ENCODE measurements at regions not wholly inside any gene's neighbourhood (a gene's known extent, or its start where the extent isn't known, plus 50 kb on each side); places are given as distances from the start of the nearest gene placed in this dataset.

DNA sequence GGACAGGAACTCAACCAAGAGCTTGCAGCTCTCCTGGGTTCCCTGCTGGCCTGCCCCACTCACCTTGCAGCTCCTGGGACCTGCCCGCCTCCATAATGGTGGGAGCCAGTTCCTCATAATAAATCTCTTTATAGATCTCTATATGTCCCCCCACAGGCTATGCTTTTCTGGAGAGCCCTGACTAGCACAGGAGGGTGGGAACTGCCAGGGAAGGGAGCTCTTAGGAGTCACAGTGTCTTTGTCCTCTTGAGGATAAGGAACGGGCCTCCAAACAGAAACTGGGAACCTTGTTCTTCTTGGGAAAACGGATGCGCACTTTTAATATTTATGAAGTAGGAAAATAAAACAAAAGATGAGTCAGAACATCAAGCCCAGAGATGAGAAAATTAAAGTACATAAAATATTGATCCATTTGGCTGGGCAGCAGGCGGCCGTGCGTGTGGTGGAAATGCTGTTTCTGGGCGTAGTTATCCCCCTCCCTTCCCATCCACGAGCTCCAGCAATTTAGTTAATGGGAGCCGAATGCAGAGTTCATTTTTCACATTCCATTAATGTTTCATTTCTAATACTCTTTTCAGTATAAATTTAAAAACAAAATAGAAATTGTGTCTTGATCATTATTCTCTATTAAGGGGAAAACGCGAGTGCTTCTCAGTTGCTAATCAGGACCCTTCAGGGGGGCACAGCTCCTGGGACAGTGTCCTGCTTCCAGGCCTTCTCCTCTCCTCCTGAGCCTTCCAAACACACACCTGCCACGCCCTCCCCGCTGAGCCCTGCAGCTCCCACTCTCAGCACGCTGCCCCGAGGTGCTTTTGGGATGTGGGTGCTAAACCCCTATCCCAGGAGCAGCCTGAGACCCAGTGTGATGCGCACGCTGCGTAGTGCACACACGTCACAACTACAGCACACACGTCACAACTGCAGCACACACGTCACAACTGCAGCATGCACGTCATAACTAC lies 323.3 kb upstream of the AJAP1 start:
- no peak for DNase-seq

DNA sequence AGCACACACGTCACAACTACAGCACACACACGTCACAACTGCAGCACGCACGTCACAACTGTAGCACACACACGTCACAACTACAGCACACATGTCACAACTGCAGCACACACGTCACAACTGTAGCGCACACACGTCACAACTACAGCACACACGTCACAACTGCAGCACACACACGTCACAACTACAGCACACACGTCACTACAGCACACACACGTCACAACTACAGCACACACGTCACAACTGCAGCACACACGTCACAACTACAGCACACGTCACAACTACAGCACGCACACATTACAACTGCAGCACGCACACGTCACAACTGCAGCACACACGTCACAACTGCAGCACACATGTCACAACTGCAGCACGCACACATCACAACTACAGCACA lies 322.6 kb upstream of the AJAP1 start:
- no peak for DNase-seq

DNA sequence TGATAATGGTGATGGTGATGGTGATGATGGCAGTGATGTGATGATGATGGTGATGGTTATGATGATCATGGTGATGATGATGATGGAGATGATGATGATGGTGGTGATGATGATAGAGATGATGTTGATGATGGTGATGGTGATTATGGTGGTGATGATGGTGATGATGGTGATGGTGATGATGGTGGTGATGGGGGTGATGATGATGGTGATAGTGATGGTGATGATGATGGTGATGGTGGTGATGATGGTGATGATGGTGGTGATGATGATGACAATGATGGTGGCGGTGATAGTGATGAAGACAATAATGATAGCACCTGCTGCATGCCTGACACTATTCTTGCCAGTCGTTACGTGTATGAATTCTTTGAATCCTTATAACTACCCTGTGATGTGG lies 317.9 kb upstream of the AJAP1 start:
- DNase-seq = no peak

DNA sequence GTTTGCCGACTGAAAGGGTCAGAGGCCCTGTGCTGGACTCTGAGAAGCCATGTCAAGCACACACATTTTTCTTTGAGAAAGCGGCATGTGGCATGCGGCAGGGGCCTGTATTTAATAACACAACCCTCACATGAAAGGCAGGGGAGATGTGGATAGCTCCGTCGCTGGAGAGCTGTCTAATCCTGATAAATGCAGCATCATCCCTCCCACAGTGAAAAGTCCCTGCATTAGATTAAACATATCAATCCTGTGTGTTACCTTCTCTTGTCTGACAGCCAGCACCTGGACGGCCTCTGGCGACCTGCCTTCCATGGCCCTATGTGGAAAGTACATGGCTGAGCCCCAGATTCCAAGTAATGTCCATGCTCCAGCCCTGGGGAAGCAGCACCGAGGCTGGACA lies 313.0 kb upstream of the AJAP1 start:
- DNase-seq = no peak

DNA sequence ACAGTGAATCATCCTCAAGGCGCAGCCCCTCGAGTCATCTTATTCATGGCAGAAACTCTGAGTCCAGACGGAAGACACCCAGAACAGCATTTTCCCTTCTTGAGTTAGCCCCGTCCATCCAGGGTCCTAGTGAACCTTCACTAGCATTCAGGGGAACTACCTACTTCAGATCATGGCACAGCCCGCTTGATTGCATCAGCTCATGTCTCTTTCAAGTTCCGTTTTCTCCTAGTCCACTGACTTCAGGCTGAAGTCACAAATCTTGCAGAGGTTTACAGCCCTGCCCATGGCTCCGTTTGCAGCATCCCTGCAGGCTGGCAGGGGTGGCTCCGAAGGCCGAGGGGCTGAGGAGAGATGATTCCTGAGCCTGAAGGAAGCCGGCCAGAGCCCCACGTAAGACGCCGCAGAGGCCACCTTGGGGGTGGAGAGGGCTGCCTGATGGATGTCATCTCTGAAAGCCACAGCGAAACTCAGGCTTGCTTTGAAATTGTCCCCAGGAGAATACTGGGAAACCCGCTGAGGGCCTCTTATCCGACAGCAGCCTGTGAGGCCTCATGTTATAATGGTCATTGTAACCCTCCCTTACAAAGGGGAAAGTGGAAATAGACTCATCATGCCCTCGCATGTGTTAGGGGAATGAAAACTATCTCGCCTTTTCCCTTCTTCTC lies 310.2 kb upstream of the AJAP1 start:
- no peak for DNase-seq

DNA sequence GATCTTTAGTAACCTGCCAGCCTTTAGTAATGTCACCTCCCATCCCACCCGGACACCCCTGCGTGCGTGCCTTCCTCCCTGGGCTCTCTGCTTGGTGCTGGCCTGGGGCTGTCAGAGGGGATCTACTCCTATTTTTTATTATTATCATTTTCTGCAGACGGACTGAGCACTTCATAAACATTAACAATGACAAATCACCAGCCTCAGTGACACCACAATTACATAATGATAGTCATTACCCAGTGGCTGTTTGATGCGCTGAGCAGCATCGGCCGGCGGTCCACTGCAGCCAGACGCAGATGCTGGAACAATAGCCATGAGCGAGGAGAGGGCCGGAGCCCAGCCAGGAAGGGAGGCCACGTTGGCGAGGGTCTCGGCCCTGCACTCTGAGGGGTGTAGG lies 309.3 kb upstream of the AJAP1 start:
- DNase-seq = no peak

DNA sequence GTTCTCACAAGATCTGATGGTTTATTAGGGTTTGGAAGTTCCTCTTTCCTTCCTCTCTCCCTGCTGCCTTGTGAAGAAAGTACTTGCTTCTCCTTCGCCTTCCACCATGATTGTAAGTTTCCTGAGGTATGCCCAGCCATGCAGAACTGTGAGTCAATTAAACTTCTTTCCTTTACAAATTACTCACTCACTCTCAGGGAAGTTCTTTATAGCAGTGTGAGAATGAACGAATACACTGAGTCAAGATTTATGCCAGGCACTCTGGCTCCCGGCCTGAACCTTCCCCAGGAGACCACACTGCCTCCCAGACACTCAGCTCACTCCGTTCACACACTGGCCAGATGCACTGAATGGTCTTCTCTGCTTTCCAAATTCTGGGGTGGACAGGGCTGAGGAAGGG lies 308.3 kb upstream of the AJAP1 start:
- no peak for DNase-seq

DNA sequence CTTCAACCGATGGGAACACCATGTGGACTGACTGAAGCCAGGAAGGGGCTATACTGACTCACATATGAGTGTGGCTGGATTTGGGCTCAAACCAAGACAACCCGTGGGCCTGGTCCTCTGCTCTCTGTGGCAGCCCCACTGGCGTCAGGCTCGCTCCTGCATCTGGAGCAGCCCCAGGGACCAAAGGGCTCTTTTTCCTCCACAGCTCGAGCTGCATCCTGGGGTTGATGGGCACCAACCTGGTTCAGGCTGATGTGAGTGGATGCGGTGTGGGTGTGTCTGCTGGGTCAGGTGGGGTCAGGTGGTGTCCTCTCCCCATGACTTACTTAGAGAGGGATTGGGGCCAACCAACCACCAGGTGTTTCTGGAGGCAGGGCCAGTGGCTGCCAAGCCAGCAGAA lies 303.0 kb upstream of the AJAP1 start:
- no peak for DNase-seq

DNA sequence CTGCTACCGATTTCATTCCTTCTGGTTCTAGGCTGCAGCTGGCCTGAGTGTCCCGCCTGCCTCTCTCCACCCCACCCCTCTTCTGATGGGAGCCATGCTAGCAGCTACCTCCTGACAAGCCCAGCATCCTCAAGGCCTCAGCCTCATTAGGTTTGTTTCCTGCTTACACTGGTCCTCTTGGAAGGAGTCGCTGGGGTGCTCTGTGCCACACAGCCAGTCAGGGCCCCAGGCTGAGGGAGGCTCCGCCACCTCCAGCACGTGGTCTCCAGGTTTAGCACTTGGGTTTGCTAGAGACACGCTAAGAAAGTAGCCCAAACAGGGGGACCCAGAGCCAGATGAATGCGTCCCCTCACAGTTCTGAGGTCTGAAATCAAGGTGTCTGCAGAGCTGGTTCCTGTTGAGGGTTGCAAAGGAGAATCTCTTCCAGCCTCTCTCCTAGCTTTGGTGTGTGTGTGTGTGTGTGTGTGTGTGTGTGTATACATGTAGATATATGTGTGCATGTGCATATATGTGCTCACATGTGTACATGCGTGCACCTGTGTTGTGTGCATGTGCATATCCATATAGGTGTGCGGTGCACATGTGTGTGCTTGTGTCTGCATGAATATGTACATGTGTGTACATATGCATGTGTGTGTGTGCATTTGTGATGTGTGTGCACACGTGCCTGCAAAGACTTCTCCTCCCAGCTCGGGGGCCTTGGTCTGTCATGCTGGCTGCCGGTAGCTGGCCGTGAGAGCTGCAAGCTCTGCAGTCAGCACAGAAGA lies 301.1 kb upstream of the AJAP1 start:
- no peak for DNase-seq

DNA sequence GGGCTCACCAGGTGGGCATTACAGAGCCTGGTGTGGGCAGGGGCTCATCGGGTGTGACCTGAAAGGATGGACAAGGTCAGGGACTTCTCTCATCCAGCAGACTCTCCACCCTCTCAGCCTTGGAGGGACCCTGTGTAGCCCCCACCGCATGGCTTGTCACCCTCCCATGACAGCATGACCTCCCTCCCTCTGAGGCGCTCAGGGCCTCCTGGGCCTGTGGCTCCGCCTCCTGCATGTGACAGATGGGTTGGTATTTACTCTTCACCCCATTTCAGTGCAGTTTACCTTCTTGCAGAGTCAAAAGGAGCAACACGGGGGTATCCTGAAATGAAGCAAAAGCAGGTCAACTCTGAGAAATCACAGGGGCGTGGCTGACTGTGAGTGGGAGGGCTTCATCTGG lies 298.6 kb upstream of the AJAP1 start:
- DNase-seq = no peak

DNA sequence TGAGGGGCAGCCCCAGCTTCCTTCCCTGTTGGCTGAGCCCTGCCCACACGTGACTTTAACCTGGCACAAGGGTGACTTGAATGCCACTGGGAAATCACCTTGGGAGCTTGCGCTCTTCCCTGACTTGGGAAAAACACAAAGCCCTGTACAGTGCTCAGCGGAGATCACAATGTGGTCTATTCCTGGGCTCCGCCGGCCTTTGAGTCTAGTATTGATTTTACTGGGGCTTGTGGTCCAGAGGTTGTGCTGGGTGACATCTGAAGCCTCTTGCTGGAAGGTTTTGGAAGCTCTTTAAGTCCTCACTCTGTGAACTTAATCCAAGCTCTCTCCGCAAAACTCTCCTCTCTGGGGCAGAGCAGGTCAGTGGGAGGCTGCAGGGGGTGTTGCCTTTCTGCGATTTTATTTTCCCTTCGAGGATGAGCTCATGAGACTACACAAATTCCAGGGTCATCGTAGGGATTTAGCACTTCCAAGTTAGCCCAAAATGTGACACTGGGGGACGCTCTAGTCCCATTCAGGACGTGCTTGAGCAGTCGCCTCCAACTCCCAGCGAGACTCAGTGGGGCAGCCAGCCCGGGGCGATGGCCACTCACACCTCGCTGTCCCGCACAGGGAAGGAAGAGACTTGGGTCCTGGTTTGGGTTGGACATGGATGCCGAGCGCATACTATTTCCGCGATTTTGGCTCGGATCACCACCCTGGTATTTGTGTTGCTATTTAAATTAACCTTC lies 291.9 kb upstream of the AJAP1 start:
- DNase-seq = no peak

DNA sequence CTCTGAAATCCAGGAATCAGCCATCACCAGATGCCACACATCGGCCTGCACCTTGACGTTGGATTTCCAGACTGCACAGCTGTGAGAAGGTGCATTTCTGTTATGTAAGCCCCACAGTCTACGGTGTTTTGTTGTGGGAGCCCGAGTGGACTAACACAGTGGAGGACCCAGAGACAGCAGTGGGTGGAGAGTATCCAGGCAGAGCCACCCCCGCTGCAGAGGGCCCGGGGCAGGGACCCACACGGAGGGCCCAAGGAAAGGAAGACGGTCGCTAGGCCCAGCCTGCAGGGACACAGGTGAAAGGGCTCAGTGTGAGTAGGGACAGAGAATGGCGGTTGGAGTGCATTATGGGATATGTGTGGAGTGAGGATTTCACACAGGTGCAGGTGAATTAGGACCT lies 288.3 kb upstream of the AJAP1 start:
- no peak for DNase-seq

DNA sequence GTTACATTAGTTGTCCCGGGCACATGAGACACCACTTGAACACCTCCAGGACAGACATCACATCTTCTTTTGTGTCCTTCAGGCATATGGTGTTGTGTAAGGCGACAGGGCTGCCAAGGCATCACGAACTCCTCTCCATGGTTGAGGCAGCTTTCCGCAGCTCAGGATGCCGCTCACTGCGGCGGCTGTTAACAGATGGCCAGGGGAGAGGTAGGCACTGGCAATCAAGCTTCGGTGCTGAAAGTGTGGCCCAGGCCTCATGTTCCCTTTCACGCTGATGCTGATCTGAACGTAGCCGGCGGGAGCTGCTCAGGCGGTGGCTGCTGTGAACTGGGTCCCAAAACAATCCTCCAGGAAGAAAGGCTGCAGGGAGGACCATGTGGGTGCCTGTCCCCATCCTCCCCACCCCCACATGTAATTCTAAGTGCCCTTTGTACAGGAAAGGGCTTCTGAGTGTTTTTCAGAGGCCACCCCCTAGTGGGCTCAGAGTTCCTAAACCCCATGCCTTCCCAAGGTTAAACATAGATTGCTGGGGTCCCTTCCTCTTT lies 287.1 kb upstream of the AJAP1 start:
- DNase-seq = no peak

DNA sequence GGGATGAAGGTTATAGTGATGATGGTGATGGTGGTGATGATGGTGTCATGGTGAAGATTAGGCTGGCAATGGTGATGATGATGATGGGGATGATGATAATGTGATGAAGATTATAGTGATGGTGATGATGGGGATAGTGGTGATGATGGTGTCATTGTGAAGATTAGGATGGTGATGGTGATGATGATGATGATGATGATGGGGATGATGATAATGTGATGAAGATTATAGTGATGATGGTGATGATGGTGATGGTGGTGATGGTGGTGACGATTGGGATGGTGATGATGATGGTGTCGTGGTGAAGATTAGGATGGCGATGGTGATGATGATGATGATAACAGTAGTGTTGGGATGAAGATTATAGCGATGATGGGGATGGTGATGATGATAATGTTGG lies 285.1 kb upstream of the AJAP1 start:
- DNase-seq = no peak

DNA sequence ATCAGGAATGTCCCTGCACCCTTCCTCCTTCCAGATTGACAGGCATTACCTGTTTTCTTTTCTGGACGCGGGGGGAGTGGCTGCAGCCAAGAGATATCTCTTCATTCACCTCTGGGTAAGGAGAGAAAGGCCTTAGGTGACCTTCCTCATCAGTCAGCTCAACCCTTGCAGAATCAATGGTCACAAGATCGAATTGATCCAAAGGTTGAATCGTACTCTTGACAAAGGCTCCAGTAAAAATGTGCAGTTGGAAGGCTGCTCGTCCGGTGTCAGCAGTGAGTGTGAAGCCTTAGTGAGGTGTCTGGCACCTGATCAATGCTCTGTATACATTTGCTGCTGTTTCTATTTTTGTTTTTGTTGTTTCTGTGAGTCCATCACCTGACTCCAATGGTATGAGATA lies 282.6 kb upstream of the AJAP1 start:
- DNase-seq = no peak

DNA sequence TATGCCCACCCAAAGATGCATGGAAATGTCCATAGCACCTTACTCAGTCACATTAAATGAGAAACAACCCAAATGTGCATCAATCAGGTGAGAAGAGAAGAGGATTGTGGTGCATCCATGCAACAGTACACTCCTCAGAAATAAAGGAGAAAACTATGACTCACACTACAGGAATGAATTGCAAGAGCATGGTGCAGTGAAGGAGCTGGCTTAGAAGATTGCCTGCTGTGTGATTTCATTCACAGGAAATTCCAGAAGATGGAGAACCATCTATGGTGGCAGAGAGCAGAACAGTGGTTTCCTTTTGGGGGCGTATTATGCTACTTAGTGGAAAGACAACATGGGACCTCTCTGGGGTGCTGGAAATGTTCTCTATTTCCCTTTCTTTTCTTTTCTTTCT lies 278.6 kb upstream of the AJAP1 start:
- DNase-seq = no peak

DNA sequence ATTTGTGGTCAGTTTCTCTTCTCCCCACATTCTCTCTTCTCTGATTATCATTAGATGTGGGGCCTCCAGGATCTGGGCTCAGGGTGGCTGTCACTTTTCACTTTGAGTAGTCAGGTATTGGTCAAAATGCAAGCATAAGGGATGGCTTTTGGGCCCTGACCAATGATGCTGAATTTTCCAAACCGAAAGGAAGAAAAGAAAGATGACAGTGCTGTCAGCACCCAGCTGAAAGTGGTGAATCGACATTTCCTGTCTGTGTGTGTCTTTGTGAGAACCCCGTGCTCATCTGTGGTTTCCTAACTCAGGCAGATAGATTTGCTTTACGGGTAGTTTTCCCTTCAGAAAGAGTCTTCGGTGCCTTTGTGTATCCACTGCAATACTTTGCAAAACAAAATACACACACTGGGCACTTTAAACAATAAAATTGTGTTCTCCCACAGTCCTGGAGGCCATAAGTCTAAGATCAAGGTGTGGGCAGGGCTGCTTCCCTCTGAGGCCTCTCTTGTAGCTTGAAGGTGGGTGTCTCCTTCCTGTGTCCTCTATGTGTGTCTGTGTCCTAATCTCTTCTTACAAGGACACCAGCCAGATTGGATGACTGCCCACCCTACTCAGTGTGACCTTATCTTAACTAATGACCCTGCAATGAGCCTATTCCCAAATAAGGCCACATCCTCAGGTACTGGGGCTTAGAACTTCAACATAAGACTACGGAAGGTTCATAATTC lies 274.8 kb upstream of the AJAP1 start:
- no peak for DNase-seq

DNA sequence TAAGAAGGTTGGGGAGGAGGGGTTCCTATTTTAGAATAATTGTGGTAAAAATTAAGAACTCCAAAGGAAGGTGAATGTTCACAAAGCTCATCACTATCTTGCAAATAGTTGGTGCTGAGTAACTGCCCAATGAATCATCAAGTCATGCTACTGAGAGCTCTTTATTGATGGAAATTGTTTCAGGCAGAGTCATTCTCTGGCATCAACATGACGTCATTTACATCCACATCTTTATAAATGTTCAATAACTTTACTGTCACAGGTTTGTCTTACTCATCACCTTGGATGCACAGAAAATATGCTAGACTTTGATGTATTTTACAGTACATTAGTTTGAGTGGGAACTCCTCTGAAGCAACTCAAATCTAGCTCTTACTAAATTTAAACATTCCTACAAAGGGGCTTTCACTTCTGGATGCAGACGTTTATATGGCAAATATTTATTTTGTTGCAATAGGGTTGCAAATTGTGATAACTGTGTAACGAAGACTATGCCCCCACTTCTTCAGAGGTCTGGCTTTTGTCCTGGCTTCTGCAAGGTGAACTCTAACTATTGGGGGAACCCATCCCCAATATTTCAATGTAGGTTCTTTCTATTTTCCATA lies 273.7 kb upstream of the AJAP1 start:
- no peak for DNase-seq

DNA sequence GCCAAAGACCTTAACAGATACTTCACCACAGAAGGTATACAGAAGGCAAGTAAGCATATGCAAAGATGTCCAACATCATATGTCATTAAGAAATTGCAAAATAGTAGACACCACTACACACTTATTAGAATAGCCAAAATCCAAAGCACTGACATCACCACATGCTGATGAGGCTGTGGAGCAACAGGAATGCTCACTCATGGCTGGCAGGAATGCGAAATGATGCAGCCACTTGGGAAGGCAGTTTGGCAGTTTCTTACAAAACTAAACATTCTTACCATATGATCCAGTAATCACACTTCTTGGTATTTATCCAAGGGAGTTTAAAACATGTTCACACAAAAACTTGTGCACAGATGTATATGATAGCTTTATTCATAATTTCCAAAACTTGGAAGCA lies 261.2 kb upstream of the AJAP1 start:
- DNase-seq = no peak

DNA sequence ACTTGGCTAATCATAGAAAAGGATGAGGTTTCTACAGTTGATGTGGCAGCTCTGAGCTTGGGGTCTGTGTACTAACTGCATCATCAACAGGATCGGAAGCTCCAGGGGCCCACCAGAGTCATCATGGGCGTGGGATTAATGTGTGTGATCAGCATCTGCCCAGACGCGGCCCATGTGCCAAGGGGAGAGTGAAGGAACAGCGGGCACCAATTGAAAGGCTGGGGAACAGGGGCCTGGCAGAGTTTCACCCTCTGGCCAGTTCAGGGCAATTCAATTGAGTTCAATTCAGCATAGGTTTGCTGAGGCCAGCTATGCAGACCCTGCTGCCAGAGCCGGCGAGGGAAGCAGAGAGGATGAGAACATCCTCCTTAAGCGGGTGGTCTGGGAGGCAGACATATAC lies 260.0 kb upstream of the AJAP1 start:
- no peak for DNase-seq

DNA sequence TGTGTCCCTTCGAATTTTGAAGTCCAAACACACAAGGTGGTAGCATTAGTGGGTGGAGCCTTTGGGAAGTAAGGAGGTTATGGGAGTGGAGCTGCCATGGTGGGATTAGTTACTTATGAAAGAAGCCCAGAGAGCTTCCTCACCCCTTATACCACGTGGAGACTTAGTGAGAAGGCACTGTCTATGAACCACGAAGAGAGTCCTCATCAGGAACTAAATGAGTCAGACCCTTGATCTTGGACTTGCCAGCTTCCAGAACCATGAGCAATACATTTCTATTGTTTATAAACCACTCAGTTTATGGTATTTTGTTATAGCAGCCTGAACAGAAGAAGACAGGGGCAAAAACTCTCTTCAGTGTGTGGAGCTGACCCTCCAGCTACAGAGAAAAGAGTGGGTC lies 259.3 kb upstream of the AJAP1 start:
- no peak for DNase-seq

DNA sequence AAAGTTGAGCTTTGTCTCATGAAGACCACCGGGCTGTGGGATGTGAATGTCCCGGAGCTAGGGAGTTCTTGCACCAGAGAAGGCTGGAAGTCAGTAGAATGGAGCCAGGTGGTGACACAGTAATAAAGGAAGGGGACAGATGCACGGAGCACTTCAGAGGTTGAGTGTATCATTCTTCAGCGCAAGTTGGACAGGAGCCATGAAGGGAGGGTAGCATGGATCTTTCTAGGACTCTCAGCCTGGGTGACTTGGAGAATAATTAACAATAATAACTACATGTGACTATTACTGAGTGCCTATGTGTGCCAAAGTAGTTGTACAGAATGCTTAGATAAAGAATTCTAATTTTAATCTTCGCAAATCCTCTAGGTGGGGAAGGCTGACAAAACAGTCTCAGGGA lies 258.7 kb upstream of the AJAP1 start:
- DNase-seq = no peak

Measured in right hindlimb (tissue), 1 donor.